ENCODE measurements at regions not wholly inside any gene's neighbourhood (a gene's known extent, or its start where the extent isn't known, plus 50 kb on each side); places are given as distances from the start of the nearest gene placed in this dataset.
A peak's percentile ranks its signal among the peaks of the same experiment; 100 is the strongest.

DNA sequence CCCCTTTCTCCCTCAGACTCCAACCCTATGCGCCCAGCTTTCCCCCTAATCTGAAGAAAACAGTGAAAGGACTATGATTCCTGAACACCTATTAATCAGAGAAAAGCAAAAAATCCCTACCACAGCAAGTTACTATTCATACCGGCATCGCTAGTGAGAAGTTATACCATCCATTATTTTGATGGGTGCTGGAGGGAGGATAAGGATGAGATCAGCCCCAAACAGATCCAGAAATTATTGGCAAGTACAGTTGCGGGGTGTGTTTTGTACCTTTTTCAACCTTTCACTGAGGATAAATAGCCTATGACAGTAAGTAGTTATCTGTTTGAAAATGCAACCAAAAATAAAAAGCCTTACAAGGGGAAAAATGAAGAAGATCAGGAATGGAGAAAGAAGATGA, 59.9 kb upstream of the ADAMTS9 start:
- Histone ChIP-seq H3K9ac (ENCODE audit: low read length) (no peak overlapping the region), H3K9me3 (ENCODE audit: low read length) (no peaks in the 10 kb centered on the region), H3K36me3 (ENCODE audit: insufficient read depth, low read length) (peaks cover 5% of the 10 kb centered on the region), H3K4me3 (ENCODE audit: low read depth in 1 of 2, low read length in 2 of 2) (no peak overlapping the region), H3K4me1 (ENCODE audit: insufficient read depth, low read length) (peaks cover 30% of the 10 kb centered on the region), H3K27ac (ENCODE audit: low read depth, low read length) (peak overlapping the region; percentile 65), H3K27me3 (ENCODE audit: control insufficient read depth in 1 of 2, insufficient read depth in 2 of 2, low read length in 2 of 2) (no peaks in the 10 kb centered on the region)

DNA sequence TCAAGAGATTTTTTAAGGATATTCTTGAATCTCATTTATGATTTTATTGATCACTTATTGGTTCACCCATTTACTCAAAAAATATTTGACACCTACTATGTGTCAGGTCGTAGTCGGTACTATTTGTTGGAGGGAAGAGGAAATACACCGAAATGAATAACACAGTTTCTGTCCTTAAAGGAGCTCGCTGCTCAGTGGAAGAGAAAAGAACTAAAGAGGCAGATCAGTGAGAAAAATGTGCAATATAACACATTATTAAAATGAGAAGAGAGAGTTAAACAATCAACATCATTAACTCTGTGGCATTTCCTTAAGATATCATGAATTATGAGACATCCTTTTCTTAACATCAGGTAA, 56.1 kb upstream of the ADAMTS9 start:
- H3K4me1 ChIP-seq (ENCODE audit: insufficient read depth, low read length): peaks cover 52% of the 10 kb centered on the region
- H3K4me3 ChIP-seq (ENCODE audit: low read depth in 1 of 2, low read length in 2 of 2): no peak overlapping the region
- H3K27ac ChIP-seq (ENCODE audit: low read depth, low read length): peak overlapping the region; percentile 46
- H3K27me3 ChIP-seq (ENCODE audit: control insufficient read depth in 1 of 2, insufficient read depth in 2 of 2, low read length in 2 of 2): no peaks in the 10 kb centered on the region
- no peaks in the 10 kb centered on the region for H3K9me3 ChIP-seq (ENCODE audit: low read length)
- no peaks in the 10 kb centered on the region for H3K36me3 ChIP-seq (ENCODE audit: insufficient read depth, low read length)
- no peak overlapping the region for H3K9ac ChIP-seq (ENCODE audit: low read length)

- H3K27me3 ChIP-seq (ENCODE audit: control insufficient read depth in 1 of 2, insufficient read depth in 2 of 2, low read length in 2 of 2): no peaks in the 10 kb centered on the region
- no peaks in the 10 kb centered on the region for H3K9me3 ChIP-seq (ENCODE audit: low read length)
- no peak overlapping the region for H3K9ac ChIP-seq (ENCODE audit: low read length)
- no peak overlapping the region for H3K4me3 ChIP-seq (ENCODE audit: low read depth in 1 of 2, low read length in 2 of 2)
- peaks cover 52% of the 10 kb centered on the region for H3K4me1 ChIP-seq (ENCODE audit: insufficient read depth, low read length)
- no peaks in the 10 kb centered on the region for H3K36me3 ChIP-seq (ENCODE audit: insufficient read depth, low read length)
- H3K27ac ChIP-seq (ENCODE audit: low read depth, low read length): peak overlapping the region; percentile 7
These were observed 55.5 kb upstream of the ADAMTS9 start for GRCh38 chr3:64743156-64743886.

GRCh38 chr3:64741341-64741740, 53.5 kb upstream of the ADAMTS9 start:
- Histone ChIP-seq H3K27me3 (ENCODE audit: control insufficient read depth in 1 of 2, insufficient read depth in 2 of 2, low read length in 2 of 2) (no peaks in the 10 kb centered on the region), H3K9me3 (ENCODE audit: low read length) (no peaks in the 10 kb centered on the region), H3K27ac (ENCODE audit: low read depth, low read length) (peak overlapping the region; percentile 20), H3K36me3 (ENCODE audit: insufficient read depth, low read length) (no peaks in the 10 kb centered on the region), H3K9ac (ENCODE audit: low read length) (no peak overlapping the region), H3K4me1 (ENCODE audit: insufficient read depth, low read length) (peaks cover 37% of the 10 kb centered on the region), H3K4me3 (ENCODE audit: low read depth in 1 of 2, low read length in 2 of 2) (no peak overlapping the region)

GRCh38 chr3:64739971-64740631, 52.3 kb upstream of the ADAMTS9 start:
- Histone ChIP-seq H3K4me3 (ENCODE audit: low read depth in 1 of 2, low read length in 2 of 2) (peak overlapping the region in 1 of 2 donors; percentile 29), H3K27me3 (ENCODE audit: control insufficient read depth in 1 of 2, insufficient read depth in 2 of 2, low read length in 2 of 2) (no peaks in the 10 kb centered on the region), H3K9ac (ENCODE audit: low read length) (no peak overlapping the region), H3K9me3 (ENCODE audit: low read length) (no peaks in the 10 kb centered on the region), H3K27ac (ENCODE audit: low read depth, low read length) (peak overlapping the region; percentile 10), H3K36me3 (ENCODE audit: insufficient read depth, low read length) (no peaks in the 10 kb centered on the region), H3K4me1 (ENCODE audit: insufficient read depth, low read length) (peaks cover 37% of the 10 kb centered on the region)
